Stimulated activated CD8-positive, alpha-beta memory T cell treated with anti-CD3 and anti-CD28 coated beads, Interleukin-7, amount 100 ng/mL, for 48 hours (primary cell): ENCODE measurements at regions not wholly inside any gene's neighbourhood (a gene's known extent, or its start where the extent isn't known, plus 50 kb on each side); places are given as distances from the start of the nearest gene placed in this dataset.

Experiments
- DNase-seq, 2 donors: peaks; one replicate each; pipeline ENCODE4 v3.0.0-alpha.2; 2020; ENCODE audit warnings: low read depth in 1 of 2; ENCODE audit errors: extremely low read depth in 1 of 2

DNA sequence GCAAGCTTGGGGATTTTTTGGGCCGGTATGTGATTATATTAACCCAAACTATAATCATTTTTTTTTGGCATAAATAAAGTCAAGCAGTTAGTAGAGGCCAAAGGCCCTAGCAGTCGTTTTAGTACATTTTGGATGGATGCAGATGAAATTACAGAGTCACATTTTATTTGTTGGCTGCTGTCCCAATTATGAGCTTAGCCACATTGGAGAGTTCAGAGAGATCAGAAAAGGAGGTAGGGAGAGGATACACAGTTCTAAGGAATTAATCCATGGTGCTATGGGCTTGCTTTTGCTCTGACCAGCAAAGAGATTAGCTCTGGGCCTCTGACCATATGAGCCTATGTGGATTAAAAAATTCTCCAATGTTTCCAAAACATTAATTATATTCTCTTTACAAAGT, 395.1 kb downstream of the RAPGEF2 start:
- DNase-seq: no peak

DNA sequence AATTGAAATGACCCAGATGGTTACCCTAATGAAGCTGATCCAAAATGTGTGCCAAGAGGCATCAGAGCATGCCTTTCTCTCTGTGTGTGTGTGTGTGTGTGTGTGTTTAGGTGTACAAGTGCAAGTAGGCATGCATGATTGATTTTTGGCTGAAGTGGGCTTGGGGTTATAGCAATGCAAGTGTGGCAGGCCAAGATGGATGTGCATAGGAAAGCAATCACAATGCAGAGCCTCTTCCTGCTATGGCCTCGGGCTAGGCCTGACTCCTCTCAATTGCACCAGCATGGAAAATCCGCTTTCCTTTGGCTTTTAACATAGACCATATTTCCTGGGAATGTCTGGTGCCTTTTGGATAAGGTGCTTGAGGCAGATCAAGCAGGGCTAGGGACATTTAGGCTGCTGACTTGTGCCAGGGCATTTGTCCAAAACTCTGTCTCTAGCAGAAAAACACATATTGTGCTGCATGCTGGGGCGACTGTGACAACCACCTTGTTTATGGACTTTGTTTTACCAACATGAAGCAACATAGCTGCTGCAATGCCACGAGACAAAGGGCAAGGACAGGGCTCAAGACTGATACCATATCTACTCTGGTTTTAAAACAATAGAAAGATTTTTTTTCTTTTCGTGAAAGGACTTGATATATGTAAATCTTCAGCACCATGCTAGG, 395.7 kb downstream of the RAPGEF2 start:
- no peak for DNase-seq

DNA sequence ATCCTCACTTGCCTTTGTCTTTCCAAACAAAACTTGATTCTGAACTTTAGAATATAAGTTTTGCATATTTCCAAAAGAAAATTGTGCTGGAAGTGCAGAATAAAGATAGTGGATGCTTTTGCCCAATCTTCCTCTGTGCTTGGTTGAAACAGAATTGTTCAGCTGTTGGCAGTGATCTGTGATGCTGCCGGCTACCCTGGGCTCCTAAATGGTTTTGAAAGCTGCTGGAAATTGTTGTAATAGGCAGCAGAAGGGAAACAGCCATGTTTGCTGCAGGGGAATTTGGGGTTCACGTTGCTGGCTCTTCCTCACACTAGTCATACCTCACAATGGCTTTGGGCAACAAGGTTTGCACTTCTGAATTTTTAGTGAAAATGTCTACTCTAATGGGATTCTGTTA, 398.0 kb downstream of the RAPGEF2 start:
- DNase-seq: no peak

DNA sequence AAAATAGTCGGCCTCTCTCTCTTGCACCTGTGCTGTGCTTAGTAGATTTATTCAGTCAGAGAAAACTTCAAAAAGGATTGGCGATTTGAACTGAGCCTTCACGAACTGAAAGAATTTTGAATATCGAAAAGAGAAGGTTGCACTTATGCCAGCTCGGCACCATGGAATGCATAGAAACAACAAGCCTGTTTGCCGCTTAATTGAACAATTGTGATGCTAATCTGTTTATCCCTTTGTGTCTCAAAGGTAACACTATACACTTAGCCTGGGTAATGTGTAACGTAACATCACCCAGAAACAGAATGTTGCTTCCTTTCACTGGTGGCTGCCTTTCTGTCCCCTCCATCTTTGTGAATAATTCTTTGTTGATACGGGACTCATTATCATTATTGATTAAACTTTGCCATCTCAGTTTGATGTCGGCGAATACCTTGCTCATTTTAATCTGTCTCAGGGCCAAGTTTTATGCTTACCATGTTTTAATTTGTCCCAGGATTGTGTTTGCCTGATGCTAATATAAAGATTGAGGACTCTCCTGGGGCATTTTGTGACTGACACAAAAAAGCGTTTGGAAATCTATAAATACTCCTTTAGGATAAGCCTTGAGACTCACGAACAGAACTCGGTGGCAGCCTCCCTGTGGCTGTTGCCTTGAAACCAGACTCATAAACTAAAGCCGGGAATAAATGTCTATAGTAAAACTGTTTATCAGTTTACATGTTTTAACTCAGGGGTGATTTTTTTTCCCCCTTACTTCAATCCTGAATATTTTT, 400.5 kb downstream of the RAPGEF2 start:
- DNase-seq: no peak

DNA sequence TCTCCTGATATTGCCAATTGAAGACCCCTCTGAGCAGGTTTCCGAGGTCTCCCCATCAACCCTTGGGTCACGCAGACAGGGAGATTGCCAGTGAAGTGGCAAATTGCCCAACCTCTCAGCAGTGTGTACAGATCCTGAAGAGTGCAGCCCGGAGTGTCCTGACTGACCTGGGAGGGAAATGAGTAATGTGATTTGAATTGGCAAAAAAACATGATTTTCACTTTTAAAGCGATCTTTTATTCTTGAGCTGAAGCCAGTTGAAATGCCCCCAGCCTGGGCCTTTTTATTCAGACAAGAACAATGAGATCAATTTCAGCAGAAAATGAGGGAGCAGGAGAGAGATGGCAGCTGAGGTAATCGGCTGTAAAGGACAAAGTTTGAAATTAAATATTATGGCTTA, 401.8 kb downstream of the RAPGEF2 start:
- DNase-seq: no peak

DNA sequence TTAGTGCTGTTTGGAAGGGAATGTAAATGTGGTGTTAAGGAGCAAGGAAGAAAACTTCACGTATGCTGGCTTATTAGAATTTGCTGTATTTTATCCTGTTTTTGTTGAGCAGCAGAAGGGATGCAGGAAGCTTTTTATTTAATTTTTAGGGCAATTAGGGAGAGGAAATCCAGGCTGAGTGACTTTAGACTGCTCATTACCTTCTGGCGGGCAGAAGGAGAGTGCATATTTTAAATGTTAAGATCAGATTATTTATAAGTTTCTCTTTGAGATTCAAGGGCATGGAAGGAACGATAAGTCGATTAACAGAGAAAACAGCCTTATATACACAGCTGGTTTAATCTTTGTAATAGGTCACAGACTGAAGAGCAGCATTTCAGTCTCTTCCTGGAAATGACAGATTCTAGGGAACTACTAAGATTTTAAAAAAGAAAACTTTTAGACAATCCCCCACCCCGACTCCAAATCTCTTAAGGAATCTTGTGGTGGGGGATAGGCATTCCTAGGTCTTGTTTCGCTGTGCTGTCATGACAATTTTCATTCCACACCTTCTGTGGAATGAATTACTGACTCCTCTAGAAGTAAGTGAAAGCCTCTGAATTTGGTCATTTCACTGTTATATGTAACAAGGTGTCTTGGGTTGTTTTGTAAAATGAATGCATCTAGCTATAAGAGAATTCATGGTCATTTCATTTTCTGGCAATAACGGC, 402.5 kb downstream of the RAPGEF2 start:
- no peak for DNase-seq

DNA sequence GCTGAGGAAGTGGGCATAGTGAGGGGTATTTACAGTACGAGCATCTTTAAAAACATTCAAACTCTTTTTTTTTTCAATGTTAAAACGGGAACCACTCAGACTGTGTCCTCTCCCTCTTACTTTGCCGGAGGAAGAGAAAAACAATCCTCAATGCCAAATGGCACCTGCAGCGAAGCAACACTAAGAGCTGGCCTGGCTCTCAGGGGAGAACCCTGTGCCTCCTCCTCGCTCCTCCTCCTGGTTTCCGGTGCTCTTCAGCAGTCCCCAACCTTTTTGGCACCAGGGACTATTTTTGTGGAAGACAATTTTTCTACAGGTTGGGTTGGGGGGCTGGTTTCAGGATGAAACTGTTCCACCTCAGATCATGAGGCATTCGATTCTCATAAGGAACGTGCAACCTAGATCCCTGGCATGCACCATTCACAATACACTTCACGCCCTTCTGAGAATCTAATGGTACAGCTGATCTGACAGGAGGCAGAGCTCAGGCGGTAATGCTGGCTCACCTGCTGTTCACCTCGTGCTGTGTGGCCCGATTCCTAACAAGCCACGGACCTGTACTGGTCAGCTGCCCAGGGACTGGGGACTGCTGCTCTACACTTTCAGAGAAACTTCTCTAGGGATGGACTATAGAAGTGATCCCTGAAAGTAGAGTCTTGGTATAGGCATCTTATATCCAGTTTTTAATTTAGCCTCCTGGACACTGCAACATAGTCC, 404.1 kb downstream of the RAPGEF2 start:
- DNase-seq: no peak

DNA sequence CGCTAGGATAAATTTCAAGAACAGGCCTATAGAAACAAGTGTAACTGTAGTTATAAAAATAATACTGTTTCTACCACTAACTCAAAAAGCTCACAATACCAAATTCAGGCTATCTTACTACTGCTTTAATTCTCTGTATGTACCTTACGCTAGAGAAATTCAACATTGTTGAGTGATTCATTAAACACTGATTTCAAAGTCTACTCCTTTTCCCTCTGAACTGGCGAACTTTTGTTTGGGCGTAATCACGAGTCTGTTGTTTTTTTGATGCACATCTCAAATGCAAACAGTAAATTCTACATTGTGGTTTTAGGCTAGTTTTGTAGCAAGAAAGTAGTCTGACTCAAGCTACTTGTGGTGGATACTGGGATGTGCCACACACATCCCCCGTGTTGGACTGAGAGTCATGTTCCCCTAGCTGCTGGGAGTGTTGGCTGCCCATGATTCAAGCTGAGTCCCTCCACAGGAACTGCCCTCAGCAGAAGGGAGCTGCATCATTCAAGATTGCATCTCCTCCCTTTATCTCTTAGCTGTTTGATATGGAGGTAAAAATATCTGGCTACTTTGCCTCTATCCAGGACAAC, 406.1 kb downstream of the RAPGEF2 start:
- DNase-seq: no peak

DNA sequence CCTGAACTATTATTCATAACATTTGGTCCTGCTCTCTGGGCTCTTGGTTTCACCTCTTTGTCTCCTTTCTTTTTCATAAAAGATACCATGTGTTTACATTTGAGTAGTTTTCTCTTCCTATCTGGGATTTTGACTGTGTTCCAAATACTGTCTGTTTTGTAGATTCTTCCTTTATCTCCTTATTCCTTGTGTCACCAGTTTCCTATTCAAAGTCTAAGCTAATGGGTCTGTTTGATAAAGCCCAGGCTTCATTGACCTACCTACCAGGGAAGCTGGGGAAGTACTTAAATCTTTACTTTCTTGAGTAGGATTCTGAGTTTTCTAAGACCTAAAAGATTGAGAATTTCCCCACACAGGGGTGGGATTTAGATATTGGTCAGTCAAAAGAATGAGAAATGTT, 409.5 kb downstream of the RAPGEF2 start:
- DNase-seq: no peak

DNA sequence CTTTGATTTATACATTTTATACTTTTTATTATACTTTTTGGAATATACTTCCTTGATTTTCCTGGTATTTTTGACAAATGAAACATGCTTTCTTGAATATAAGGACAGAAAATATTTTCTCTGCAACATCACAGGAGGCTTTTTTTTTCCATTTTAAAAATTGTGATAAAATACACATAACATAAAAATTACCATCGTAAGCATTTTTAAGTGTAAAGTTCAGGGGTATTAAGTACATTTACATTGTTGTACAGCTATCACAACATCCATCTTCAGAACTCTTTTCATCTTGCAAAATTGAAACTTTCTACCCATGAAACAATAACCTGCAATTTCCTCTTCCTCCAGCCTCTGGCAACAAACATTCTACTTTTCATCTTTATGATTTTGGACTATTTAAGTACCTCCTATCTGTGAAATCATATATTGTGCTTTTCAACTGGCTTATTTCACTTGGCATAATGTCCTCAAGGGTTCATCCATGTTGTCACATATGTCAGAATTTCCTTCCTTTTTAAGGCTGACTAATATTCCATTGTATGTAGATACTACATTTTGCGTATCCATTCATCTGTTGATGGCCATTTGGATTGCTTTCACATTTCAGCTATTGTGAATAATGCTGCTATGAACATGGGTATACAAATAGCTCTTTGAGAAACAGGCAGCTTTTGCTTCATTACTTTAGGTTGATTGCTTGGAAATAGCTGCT, 412.6 kb downstream of the RAPGEF2 start:
- no peak for DNase-seq

DNA sequence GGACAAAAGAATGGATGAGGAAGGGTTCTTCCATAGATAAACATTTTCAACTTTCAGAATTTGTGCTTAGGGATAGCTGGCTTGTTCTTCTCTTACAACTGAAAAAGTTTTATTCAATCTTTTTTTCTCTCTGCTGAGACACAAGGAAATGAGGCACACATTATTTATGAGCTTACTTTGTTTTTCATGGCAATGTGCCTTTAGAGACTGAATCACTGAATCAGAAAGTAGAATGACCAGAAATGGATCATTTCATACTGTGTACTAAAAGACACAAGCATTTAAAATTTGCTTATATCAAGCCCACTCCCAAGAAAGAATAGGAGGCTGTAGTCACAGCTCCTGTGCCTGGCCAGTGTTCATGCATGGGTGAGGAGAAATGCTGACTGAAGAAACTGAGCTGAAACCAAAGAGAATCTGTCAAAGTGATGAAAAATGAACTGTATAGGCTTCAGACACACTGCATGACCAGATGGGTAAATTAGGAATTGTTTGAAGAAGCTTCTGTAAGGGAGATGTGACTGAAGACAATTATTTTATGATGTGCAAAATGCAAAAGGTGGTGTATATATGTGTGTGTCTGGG, 413.8 kb downstream of the RAPGEF2 start:
- DNase-seq: no peak

DNA sequence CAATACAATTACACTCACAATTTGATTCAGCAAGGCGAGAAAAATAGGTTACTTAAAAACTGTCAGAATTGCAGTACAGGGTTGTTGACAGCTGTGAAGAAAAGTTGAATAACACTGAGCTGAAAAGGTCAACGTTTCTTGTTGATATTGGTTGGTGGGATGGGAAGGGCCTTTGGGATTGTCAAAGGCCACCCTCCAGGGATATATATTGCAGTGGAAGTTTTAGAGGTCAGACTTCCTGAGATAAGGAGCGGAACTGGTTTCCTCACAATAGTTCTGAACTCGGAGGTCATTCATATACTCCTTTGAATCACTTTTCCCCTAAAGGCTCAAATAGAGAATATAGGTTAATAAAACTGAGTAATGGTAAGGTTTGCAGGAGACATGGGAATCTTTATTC, 417.2 kb downstream of the RAPGEF2 start:
- DNase-seq: no peak

DNA sequence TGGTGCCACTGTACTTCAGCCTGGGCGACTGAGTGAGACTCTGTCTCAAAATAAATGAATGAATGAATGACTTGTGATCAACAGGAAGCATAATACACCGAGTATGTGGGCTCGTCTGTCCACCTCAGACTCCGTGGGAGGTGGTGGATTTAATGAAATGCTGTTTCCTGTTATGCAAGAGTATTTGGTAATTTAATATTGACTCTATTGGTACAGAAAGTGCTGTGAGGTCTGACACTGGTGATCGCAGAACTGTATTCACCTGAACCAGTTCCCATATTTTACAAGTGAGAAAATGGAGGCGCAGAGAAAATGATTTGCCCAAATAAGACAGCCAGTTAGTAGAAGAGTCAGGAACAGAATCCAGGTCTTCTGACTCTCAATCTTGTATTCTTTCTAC, 423.3 kb downstream of the RAPGEF2 start:
- no peak for DNase-seq

DNA sequence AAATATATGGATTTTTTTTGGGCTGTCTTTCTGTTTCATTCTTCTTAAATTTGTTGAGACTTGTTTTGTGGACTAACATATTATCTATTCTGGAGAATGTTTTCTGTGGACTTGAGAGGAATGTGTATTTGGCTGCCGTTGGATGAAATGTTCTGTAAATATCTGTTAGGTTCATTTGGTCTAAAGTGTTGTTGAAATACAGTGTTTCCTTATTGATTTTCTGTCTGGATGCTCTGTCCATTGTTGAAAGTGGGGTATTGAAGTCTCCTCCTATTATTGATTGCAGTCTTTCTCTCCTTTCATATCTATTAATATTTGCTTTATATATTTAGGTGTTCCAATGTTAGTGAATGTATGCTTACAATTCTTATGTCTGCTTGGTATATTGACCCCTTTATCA, 431.8 kb downstream of the RAPGEF2 start:
- DNase-seq: no peak

DNA sequence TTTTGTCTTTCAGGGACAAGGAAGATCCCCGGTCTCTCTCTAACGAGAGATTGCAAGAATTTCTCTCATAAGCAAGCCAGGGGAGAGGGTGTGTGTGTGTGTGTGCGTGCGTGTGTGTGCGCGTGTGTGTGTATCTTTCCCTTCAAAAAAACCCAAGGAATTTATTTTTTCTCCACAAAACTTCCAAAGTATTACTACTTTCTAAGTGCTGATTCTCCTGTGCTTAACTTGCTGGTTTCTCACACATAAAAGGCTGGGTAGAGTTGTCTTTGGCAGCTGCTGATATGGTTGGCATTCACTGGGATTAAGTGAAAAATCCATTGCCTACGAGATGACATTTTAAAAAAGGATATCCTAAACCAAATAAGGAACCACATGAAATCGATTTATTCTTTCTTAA, 435.7 kb downstream of the RAPGEF2 start:
- no peak for DNase-seq

DNA sequence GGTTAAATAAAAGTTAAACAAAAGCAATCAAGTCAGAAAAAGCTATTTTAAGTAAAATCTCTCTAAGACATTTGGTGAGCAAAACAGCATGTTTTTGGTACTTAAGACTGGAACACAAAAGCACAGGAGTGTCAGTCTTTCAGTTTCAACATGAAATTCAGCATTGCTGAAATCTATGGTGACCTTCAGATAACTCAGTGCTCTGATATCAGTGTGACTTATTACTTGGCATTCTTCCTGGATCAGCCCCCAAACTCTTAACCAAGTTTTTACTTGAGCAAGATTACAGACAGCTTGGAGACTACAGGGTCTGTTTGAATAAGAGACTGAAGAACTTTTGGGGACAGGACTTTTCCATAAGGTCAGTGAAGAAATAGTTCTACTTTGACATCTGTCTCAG, 437.2 kb downstream of the RAPGEF2 start:
- no peak for DNase-seq

DNA sequence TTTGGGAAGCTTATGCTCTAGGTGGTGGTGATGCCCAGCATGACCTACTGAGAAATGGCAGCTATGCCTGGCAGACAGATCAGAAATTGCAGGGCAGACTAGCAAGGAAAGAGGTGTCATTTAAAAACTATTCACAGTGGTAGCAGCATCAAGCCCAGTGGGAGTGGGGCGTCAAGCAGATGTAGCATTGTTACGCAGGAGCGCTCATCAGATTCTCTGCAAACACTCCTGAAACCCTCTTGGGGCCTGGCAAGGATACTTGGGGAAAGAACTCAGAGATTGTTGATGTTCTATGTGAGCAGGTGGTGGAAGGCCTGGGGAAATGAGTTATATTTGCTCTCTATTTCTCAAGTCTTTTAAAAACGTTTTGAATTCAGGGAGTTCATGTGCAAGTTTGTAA, 437.6 kb downstream of the RAPGEF2 start:
- no peak for DNase-seq

DNA sequence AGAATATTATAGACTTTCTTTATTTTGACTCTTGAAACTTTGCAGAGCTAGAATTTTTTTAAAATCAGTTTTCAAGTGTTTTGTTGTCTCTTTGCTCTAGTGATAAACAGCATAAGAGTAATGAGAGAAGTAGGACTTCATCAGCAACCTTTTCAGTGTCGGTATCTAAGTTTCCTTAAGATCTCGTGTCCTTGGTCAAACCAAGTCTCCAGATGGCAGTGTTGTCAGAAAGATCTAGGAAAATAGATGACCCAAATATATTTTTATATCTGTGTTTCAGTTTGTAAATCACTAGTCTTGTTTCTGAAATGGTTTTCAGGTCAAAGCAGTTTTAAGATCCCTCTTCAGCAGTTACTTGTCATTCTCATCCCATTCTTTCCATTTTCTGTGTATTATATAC, 438.3 kb downstream of the RAPGEF2 start:
- no peak for DNase-seq

DNA sequence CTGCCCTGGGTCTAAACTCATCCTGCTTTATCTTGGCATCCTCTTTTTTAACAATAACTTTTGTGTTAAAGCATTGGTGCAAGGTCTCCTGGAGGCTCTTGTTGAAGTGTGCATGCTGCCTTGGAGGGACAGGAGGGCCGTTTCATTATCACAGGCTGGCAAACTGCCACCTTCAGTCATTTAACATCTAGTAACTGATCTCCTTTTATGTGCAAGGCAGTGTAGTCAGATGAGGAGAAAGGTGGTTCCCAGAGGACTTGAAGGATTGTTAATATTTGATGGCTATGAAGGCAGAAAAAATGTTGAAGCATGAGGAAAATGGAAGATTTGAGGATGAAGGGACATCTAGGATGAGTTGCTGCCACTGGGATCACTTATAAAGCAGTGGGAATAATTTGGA, 439.4 kb downstream of the RAPGEF2 start:
- no peak for DNase-seq

DNA sequence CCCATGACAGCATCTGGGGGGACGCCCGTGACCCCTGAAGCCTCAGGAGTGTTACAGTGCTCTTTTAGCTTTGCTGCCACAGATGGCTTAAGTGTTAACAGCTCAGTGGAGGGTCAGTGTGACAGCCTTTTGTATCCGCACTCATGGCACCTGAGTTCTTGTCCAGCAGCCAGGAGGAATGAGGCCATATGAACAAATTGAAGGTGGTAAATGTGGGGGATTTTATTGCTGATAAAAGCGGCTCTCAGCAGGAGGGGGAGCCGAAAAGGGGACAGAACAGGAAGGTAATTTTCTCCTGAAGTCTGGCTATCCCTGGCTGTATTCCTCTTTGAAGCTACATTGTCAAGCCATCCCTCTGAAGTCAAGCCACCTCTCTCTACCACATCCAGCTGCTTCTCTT, 441.0 kb downstream of the RAPGEF2 start:
- DNase-seq: no peak
